ENCODE measurements at regions not wholly inside any gene's neighbourhood (a gene's known extent, or its start where the extent isn't known, plus 50 kb on each side); places are given as distances from the start of the nearest gene placed in this dataset.

DNA sequence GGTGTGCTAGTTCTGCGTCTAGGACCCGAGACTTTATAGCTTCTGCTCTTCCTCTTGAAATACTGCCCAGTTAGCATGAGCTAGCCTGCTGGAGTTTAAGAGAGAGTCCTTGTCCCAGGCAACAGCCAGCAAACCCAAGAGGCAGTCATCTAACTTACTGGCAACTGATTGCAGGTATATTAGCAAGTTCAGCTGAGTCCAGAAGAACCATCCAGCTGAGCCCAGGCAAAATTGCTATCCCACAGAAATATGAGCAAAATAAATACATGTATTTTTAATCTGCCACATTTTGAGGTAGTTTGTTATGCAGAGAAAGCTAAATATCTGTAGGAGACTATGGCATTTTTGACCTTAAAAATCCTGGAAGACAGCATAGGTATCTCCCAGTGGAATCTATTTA lies 174.4 kb upstream of the CMC1 start:
- Histone ChIP-seq H3K36me3 (replicated peaks in 1 of 2; ENCODE audit: control insufficient read depth in 1 of 2, insufficient read depth in 2 of 2, low read length in 2 of 2) (no peaks in the 10 kb centered on the region), H3K79me2 (ENCODE audit: insufficient read depth, low read length) (no peaks in the 10 kb centered on the region), H3K27ac (ENCODE audit: extremely low read length, insufficient read depth, low read length) (no peak overlapping the region), H4K20me1 (ENCODE audit: insufficient read depth, low read length) (no peaks in the 10 kb centered on the region), H3K9me3 (ENCODE audit: low read length) (0 out of 2 replicates have a peak, but pooled peaks cover 4% of the 10 kb centered on the region), H3K9ac (ENCODE audit: insufficient read depth, low read depth, low read length) (no peak overlapping the region), H2AFZ (ENCODE audit: low read length) (no peak overlapping the region), H3K4me3 (replicated peaks in 1 of 3; ENCODE audit: insufficient read depth in 1 of 3, low read depth in 2 of 3, low read length in 3 of 3) (no peak overlapping the region), H3K4me1 (ENCODE audit: insufficient read depth, low read length) (no peaks in the 10 kb centered on the region), H3K27me3 (ENCODE audit: control insufficient read depth in 1 of 2, insufficient read depth in 2 of 2, low read length in 2 of 2) (no peaks in the 10 kb centered on the region), H3K4me2 (ENCODE audit: low read depth, low read length) (no peak overlapping the region)
- WGBS (ENCODE audit: low lambda C conversion rate) = no CpG with 5 or more reads among the region's 2 CpGs
- intact Hi-C loops (cut with micrococcal nuclease; ENCODE audit: unreplicated experiment) (no loop called here), in situ Hi-C loops (cut with HindIII; ENCODE audit: extremely low pct_ligation_motif_present, low pct_unique_long_range_greater_than_20kb) (no loop called here)
- CTCF ChIA-PET (ENCODE audit: low intra/inter-chr PET ratio, low total read pairs) = no interaction called here
- peak; percentile 98 for TF ChIP-seq ZNF331 (CRISPR knock-in tag; IDR thresholded peaks at IDR 0.05)
- no peak for TF ChIP-seq ZNF577 (CRISPR knock-in tag; IDR thresholded peaks at IDR 0.05; ENCODE audit: borderline replicate concordance, low read depth)
- ATAC-seq (no peak), DNase-seq (ENCODE audit: low spot score) (no peak), FAIRE-seq (no peak)
- POLR2A ChIA-PET = no interaction called here
- no TSS peak for BruUV-seq (replicated peaks)

DNA sequence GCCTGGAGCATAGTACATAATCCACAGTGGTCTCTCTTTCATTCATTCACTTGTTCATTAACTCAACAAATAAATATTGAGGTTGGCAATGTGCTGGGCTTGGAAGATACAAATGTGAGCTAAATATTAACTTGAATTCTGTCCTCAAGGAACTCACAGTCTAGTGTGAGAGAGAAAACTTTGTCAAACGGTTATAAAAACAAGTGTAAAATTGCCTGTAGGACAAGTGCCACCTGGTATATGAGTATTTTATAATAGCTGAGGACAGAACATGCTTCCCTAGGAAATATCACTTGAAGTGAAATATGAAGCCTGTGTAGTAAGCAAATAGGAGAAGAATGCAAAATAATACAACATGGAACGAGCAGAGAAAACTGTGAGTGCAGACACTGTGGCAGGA lies 173.1 kb upstream of the CMC1 start:
- Histone ChIP-seq H3K4me1 (ENCODE audit: insufficient read depth, low read length) (no peaks in the 10 kb centered on the region), H3K9me3 (ENCODE audit: low read length) (0 out of 2 replicates have a peak, but pooled peaks cover 4% of the 10 kb centered on the region), H3K27me3 (ENCODE audit: control insufficient read depth in 1 of 2, insufficient read depth in 2 of 2, low read length in 2 of 2) (no peaks in the 10 kb centered on the region), H4K20me1 (ENCODE audit: insufficient read depth, low read length) (no peaks in the 10 kb centered on the region), H3K79me2 (ENCODE audit: insufficient read depth, low read length) (no peaks in the 10 kb centered on the region), H2AFZ (ENCODE audit: low read length) (no peak overlapping the region), H3K4me2 (ENCODE audit: low read depth, low read length) (no peak overlapping the region), H3K36me3 (replicated peaks in 1 of 2; ENCODE audit: control insufficient read depth in 1 of 2, insufficient read depth in 2 of 2, low read length in 2 of 2) (no peaks in the 10 kb centered on the region), H3K27ac (ENCODE audit: extremely low read length, insufficient read depth, low read length) (no peak overlapping the region), H3K9ac (ENCODE audit: insufficient read depth, low read depth, low read length) (no peak overlapping the region), H3K4me3 (replicated peaks in 1 of 3; ENCODE audit: insufficient read depth in 1 of 3, low read depth in 2 of 3, low read length in 3 of 3) (no peak overlapping the region)
- FAIRE-seq = no peak
- in situ Hi-C loops (cut with HindIII; ENCODE audit: extremely low pct_ligation_motif_present, low pct_unique_long_range_greater_than_20kb) (no loop called here), intact Hi-C loops (cut with micrococcal nuclease; ENCODE audit: unreplicated experiment) (no loop called here)
- DNase-seq (ENCODE audit: low spot score) = no peak
- no peak for ATAC-seq
- ChIA-PET CTCF (ENCODE audit: low intra/inter-chr PET ratio, low total read pairs) (no interaction called here), POLR2A (no interaction called here)
- no TSS peak for BruUV-seq (replicated peaks)
- 12% methylated on average over 2 of the region's 2 CpGs for WGBS (ENCODE audit: low lambda C conversion rate)
- TF ChIP-seq ZFP36 (IDR thresholded peaks at IDR 0.05; ENCODE audit: borderline replicate concordance, low read depth, low read length, partially characterized antibody) (no peak), MTF1 (CRISPR knock-in tag; IDR thresholded peaks at IDR 0.05) (no peak), AKNA (CRISPR knock-in tag; IDR thresholded peaks at IDR 0.05; ENCODE audit: borderline replicate concordance) (no peak), ZNF678 (CRISPR knock-in tag; IDR thresholded peaks at IDR 0.05) (no peak), ZNF235 (CRISPR knock-in tag; IDR thresholded peaks at IDR 0.05; ENCODE audit: borderline replicate concordance) (no peak), ZNF639 (CRISPR knock-in tag; conservative IDR thresholded peaks at IDR 0.05) (no peak), ZBTB46 (CRISPR knock-in tag; IDR thresholded peaks at IDR 0.05; ENCODE audit: borderline replicate concordance) (no peak)
- TF ChIP-seq, protein P1, sequence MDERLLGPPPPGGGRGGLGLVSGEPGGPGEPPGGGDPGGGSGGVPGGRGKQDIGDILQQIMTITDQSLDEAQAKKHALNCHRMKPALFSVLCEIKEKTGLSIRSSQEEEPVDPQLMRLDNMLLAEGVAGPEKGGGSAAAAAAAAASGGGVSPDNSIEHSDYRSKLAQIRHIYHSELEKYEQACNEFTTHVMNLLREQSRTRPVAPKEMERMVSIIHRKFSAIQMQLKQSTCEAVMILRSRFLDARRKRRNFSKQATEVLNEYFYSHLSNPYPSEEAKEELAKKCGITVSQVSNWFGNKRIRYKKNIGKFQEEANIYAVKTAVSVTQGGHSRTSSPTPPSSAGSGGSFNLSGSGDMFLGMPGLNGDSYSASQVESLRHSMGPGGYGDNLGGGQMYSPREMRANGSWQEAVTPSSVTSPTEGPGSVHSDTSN (CRISPR knock-in tag; IDR thresholded peaks at IDR 0.05) = no peak

Measured in HepG2 (cell line).